ENCODE measurements at regions not wholly inside any gene's neighbourhood (a gene's known extent, or its start where the extent isn't known, plus 50 kb on each side); places are given as distances from the start of the nearest gene placed in this dataset.

GRCh38 chr6:3659748-3660147 is 91.8 kb downstream of the PXDC1 start:
- peak overlapping the region in 1 of 2 donors; percentile 29 for H3K27ac ChIP-seq
- WGBS, result 91% methylated on average over 6 of the region's 6 CpGs
- no peaks in the 10 kb centered on the region for H3K9me3 ChIP-seq
- no peak overlapping the region for H3K4me3 ChIP-seq
- H3K36me3 ChIP-seq, result no peaks in the 10 kb centered on the region
- no peak for DNase-seq (ENCODE audit: low spot score)
- H3K27me3 ChIP-seq (replicated peaks; ENCODE audit: insufficient read depth), result no peaks in the 10 kb centered on the region
- TF ChIP-seq POLR2A (IDR thresholded peaks at IDR 0.05) (no peak), POLR2AphosphoS5 (IDR thresholded peaks at IDR 0.05) (no peak), CTCF (IDR thresholded peaks at IDR 0.05) (no peak)
- intact Hi-C loops (cut with DNase I), result no loop called here
- H3K4me1 ChIP-seq (replicated peaks), result no peaks in the 10 kb centered on the region

- intact Hi-C loops (cut with DNase I), result no loop called here
- H3K27ac ChIP-seq, result no peak overlapping the region
- no peaks in the 10 kb centered on the region for H3K4me1 ChIP-seq (replicated peaks)
- 93% methylated on average over 5 of the region's 5 CpGs for WGBS
- TF ChIP-seq POLR2AphosphoS5 (IDR thresholded peaks at IDR 0.05) (no peak), CTCF (IDR thresholded peaks at IDR 0.05) (no peak), POLR2A (IDR thresholded peaks at IDR 0.05) (no peak)
- DNase-seq (ENCODE audit: low spot score), result no peak
- no peaks in the 10 kb centered on the region for H3K27me3 ChIP-seq (replicated peaks; ENCODE audit: insufficient read depth)
- H3K36me3 ChIP-seq, result no peaks in the 10 kb centered on the region
- no peak overlapping the region for H3K4me3 ChIP-seq
- no peaks in the 10 kb centered on the region for H3K9me3 ChIP-seq
Observed at GRCh38 chr6:3656076-3656475, 95.4 kb downstream of the PXDC1 start.

GRCh38 chr6:3654898-3655297 is 96.6 kb downstream of the PXDC1 start:
- no peak for TF ChIP-seq CTCF (IDR thresholded peaks at IDR 0.05)
- no peak for TF ChIP-seq POLR2AphosphoS5 (IDR thresholded peaks at IDR 0.05)
- no peak for TF ChIP-seq POLR2A (IDR thresholded peaks at IDR 0.05)
- no peak for DNase-seq (ENCODE audit: low spot score)
- 73% methylated on average over 4 of the region's 4 CpGs for WGBS
- no peak overlapping the region for H3K4me3 ChIP-seq
- no peaks in the 10 kb centered on the region for H3K9me3 ChIP-seq
- no peaks in the 10 kb centered on the region for H3K36me3 ChIP-seq
- H3K27ac ChIP-seq, result no peak overlapping the region
- H3K4me1 ChIP-seq (replicated peaks), result no peaks in the 10 kb centered on the region
- H3K27me3 ChIP-seq (replicated peaks; ENCODE audit: insufficient read depth), result no peaks in the 10 kb centered on the region
- intact Hi-C loops (cut with DNase I), result no loop called here

- TF ChIP-seq POLR2AphosphoS5 (IDR thresholded peaks at IDR 0.05), result no peak
- TF ChIP-seq CTCF (IDR thresholded peaks at IDR 0.05), result no peak
- no peak for TF ChIP-seq POLR2A (IDR thresholded peaks at IDR 0.05)
- intact Hi-C loops (cut with DNase I), result no loop called here
- H3K27me3 ChIP-seq (replicated peaks; ENCODE audit: insufficient read depth), result no peaks in the 10 kb centered on the region
- H3K9me3 ChIP-seq, result no peaks in the 10 kb centered on the region
- no peaks in the 10 kb centered on the region for H3K4me1 ChIP-seq (replicated peaks)
- H3K27ac ChIP-seq, result no peak overlapping the region
- H3K4me3 ChIP-seq, result no peak overlapping the region
- WGBS, result 84% methylated on average over 12 of the region's 12 CpGs
- no peaks in the 10 kb centered on the region for H3K36me3 ChIP-seq
- no peak for DNase-seq (ENCODE audit: low spot score)
Observed at GRCh38 chr6:3654436-3654835, 97.1 kb downstream of the PXDC1 start.

GRCh38 chr6:3653528-3654070 is 97.9 kb downstream of the PXDC1 start:
- Histone ChIP-seq H3K4me1 (replicated peaks) (no peaks in the 10 kb centered on the region), H3K36me3 (no peaks in the 10 kb centered on the region), H3K27me3 (replicated peaks; ENCODE audit: insufficient read depth) (no peaks in the 10 kb centered on the region), H3K27ac (no peak overlapping the region), H3K4me3 (no peak overlapping the region), H3K9me3 (no peaks in the 10 kb centered on the region)
- TF ChIP-seq CTCF (IDR thresholded peaks at IDR 0.05), result no peak
- no peak for TF ChIP-seq POLR2A (IDR thresholded peaks at IDR 0.05)
- peak; percentile 39 for TF ChIP-seq POLR2AphosphoS5 (IDR thresholded peaks at IDR 0.05)
- no peak for DNase-seq (ENCODE audit: low spot score)
- intact Hi-C loops (cut with DNase I), result no loop called here
- WGBS, result 75% methylated on average over 6 of the region's 6 CpGs

All from prostate gland (tissue), 2 donors.